Activated CD8-positive, alpha-beta T cell treated with anti-CD3 and anti-CD28 coated beads, Interleukin-2, amount 10 ng/mL, durations not matched to agents 7 days and 5 days (primary cell): ENCODE measurements at regions not wholly inside any gene's neighbourhood (a gene's known extent, or its start where the extent isn't known, plus 50 kb on each side); places are given as distances from the start of the nearest gene placed in this dataset.

Experiments used
- ATAC-seq: fragments of 150-1000 bp; cut with Tn5 transposase; one replicate; pipeline ENCODE4 v1.10.0; 2021; ENCODE audit warnings: moderate library complexity
- CTCF ChIA-PET: fragments of 350-600 bp; sonication (Branson Sonifier 250); formaldehyde crosslinking; loops from one replicate; lab custom pipeline; 2021; ENCODE audit warnings: antibody characterized with exemption; lab: Charles Lee
- POLR2A ChIA-PET: fragments of 350-600 bp; sonication (Branson Sonifier 250); formaldehyde crosslinking; loops from one replicate; lab custom pipeline; 2021; ENCODE audit warnings: antibody characterized with exemption; lab: Charles Lee
- DNase-seq: peaks from one replicate; pipeline ENCODE4 v3.0.0-alpha.2; 2020
- H3K27ac Mint-ChIP-seq: one replicate; pipeline ENCODE4 v1.8.0; 2021; ENCODE audit warnings: mild to moderate bottlenecking, mixed read lengths
- H3K27me3 Mint-ChIP-seq: one replicate; pipeline ENCODE4 v1.8.0; 2021; ENCODE audit warnings: low read depth, mixed read lengths
- H3K36me3 Mint-ChIP-seq: one replicate; pipeline ENCODE4 v1.8.0; 2021; ENCODE audit warnings: low read depth, mixed read lengths
- H3K4me1 Mint-ChIP-seq: one replicate; pipeline ENCODE4 v1.8.0; 2021; ENCODE audit warnings: low read depth, mixed read lengths
- H3K4me3 Mint-ChIP-seq: one replicate; pipeline ENCODE4 v1.8.0; 2021; ENCODE audit warnings: mild to moderate bottlenecking, mixed read lengths
- H3K9me3 Mint-ChIP-seq: one replicate; pipeline ENCODE4 v1.8.0; 2022; ENCODE audit warnings: mixed read lengths; ENCODE audit not compliant: insufficient read depth

GRCh38 chr16:11449716-11450115 is 104.5 kb downstream of the RMI2 start:
- ChIA-PET POLR2A (no interaction called here), CTCF (no interaction called here)
- Mint-ChIP-seq H3K9me3 (no peaks in the 10 kb centered on the region), H3K36me3 (no peaks in the 10 kb centered on the region), H3K27ac (peak overlapping the region; percentile 17), H3K4me1 (no peaks in the 10 kb centered on the region), H3K4me3 (no peak overlapping the region), H3K27me3 (peaks cover 4% of the 10 kb centered on the region)
- DNase-seq, result no peak
- no peak for ATAC-seq

- Mint-ChIP-seq H3K27me3 (peaks cover 4% of the 10 kb centered on the region), H3K27ac (peak overlapping the region; percentile 17), H3K36me3 (no peaks in the 10 kb centered on the region), H3K4me3 (no peak overlapping the region), H3K4me1 (no peaks in the 10 kb centered on the region), H3K9me3 (peaks cover 4% of the 10 kb centered on the region)
- DNase-seq (no peak), ATAC-seq (no peak)
- CTCF ChIA-PET, result no interaction called here
- POLR2A ChIA-PET, result no interaction called here
Observed at GRCh38 chr16:11450136-11450535, 104.9 kb downstream of the RMI2 start.

- no peak for ATAC-seq
- POLR2A ChIA-PET, result no interaction called here
Observed at GRCh38 chr16:11452298-11452697, 107.0 kb downstream of the RMI2 start.

GRCh38 chr16:11452746-11453389 is 107.6 kb downstream of the RMI2 start:
- Mint-ChIP-seq H3K9me3 (peaks cover 4% of the 10 kb centered on the region), H3K27ac (no peak overlapping the region), H3K4me1 (no peaks in the 10 kb centered on the region), H3K27me3 (peaks cover 4% of the 10 kb centered on the region), H3K4me3 (no peak overlapping the region), H3K36me3 (no peaks in the 10 kb centered on the region)
- CTCF ChIA-PET, result interaction anchor here (1.3 kb wide), 1 partner anchor 45 kb away, joined by 3 read pairs; no protein-coding TSS in a partner anchor
- DNase-seq (no peak), ATAC-seq (no peak)
- POLR2A ChIA-PET, result no interaction called here

More at GRCh38 chr16:11452298-11452697, 107.0 kb downstream of the RMI2 start:
- peaks cover 4% of the 10 kb centered on the region for H3K9me3 Mint-ChIP-seq
- DNase-seq, result no peak
- no peaks in the 10 kb centered on the region for H3K4me1 Mint-ChIP-seq
- no peak overlapping the region for H3K4me3 Mint-ChIP-seq
- H3K27me3 Mint-ChIP-seq, result peaks cover 4% of the 10 kb centered on the region
- no peaks in the 10 kb centered on the region for H3K36me3 Mint-ChIP-seq
- CTCF ChIA-PET, result no interaction called here
- no peak overlapping the region for H3K27ac Mint-ChIP-seq

DNA sequence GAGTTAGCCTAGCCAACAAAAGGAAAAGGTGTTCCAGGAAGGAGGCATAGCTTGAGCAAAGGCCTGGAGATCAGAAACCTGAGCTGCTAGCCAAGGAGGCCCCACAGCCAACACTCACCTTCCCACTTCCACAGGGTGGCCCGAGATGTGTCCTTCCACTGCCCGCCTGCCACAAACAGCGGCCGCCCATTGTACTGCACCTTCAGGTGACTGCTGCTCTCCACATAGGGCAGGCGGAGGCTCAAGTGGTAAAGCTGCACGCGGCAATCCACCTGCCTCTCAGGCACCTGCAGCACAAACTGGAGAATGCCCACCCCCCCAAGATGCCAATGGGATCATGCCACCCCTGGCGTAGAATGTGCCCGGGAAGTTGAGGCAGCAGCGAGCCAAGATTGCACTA is 111.5 kb downstream of the RMI2 start:
- DNase-seq (no peak), ATAC-seq (no peak)
- no peaks in the 10 kb centered on the region for H3K4me1 Mint-ChIP-seq
- ChIA-PET CTCF (no interaction called here), POLR2A (no interaction called here)
- no peaks in the 10 kb centered on the region for H3K36me3 Mint-ChIP-seq
- no peak overlapping the region for H3K4me3 Mint-ChIP-seq
- H3K27ac Mint-ChIP-seq, result no peak overlapping the region
- H3K9me3 Mint-ChIP-seq, result peaks cover 4% of the 10 kb centered on the region
- H3K27me3 Mint-ChIP-seq, result peaks cover 4% of the 10 kb centered on the region

- ChIA-PET CTCF (interaction anchor here (0.9 kb wide), 1 partner anchor 72 kb away, joined by 3 read pairs; no protein-coding TSS in a partner anchor), POLR2A (no interaction called here)
Observed at GRCh38 chr16:11459722-11460121, 114.5 kb downstream of the RMI2 start.

DNA sequence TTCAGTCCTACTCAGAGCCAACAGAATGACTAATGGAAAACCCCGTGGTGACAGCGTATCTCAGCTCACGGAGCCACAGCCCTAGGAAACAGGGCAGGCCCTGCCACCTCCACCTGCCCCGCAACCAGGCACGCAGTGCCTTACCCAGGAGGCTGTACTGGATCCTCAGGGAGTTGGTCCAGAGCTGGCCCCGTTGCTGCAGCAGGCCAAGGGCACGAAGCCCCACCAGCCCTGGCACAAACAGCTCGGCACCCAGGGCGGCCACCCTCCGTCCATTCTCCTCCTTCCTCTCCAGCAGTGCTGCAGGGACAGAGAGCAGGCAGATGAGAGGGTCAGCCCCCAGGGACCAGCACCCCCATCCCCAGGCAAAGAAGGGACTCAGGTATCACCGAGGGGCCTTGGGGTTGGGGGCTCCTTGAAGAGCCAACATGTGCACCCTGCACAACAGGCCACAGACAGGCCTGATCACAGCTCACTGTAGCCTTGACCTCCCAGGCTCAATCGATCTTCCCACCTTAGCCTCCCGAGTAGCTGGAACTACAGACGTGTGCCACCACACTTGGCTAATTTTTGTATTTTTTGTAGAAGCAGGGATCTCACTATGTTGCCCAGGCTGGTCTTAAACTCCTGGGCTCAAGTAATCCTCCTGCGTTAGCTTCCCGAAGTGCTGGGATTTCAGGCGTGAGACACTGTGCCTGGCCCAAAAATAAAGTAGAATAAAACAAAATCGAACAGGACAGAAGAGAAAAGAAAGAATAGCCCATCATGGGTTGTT is 115.7 kb downstream of the RMI2 start:
- DNase-seq (no peak), ATAC-seq (no peak)
- POLR2A ChIA-PET, result interaction anchor here (1.0 kb wide), 1 partner anchor 29 kb away, joined by 3 read pairs; no protein-coding TSS in a partner anchor
- Mint-ChIP-seq H3K36me3 (no peaks in the 10 kb centered on the region), H3K4me3 (no peak overlapping the region), H3K27me3 (no peaks in the 10 kb centered on the region), H3K27ac (no peak overlapping the region), H3K4me1 (no peaks in the 10 kb centered on the region), H3K9me3 (no peaks in the 10 kb centered on the region)
- CTCF ChIA-PET, result interaction anchor here (0.9 kb wide), 1 partner anchor 19 kb away, joined by 3 read pairs; no protein-coding TSS in a partner anchor

More at GRCh38 chr16:11459722-11460121, 114.5 kb downstream of the RMI2 start:
- H3K9me3 Mint-ChIP-seq, result peaks cover 4% of the 10 kb centered on the region
- H3K4me3 Mint-ChIP-seq, result no peak overlapping the region
- no peak for ATAC-seq
- H3K27ac Mint-ChIP-seq, result no peak overlapping the region
- no peaks in the 10 kb centered on the region for H3K4me1 Mint-ChIP-seq
- H3K27me3 Mint-ChIP-seq, result peaks cover under 1% of the 10 kb centered on the region
- no peak for DNase-seq
- no peaks in the 10 kb centered on the region for H3K36me3 Mint-ChIP-seq

DNA sequence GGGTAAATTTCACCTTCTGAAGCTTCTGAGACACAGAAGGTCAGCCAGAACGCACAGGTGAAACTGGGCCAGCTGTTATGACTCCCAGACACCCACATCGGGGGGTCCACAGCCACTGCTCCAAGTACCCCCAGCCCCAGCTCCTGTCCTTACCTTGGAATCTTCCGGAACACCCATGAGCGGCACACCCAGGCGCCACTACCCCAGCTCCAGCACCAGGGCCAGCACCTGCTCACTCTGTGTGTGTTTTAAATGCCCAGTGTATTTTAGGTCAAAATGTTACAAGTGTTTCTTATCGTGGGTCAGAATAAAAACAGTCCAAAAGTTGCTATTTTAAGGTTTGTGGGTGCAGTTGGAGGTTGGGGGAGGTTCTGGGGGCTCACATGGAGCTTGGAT is 116.3 kb downstream of the RMI2 start:
- Mint-ChIP-seq H3K4me3 (no peak overlapping the region), H3K27ac (no peak overlapping the region), H3K36me3 (no peaks in the 10 kb centered on the region), H3K4me1 (no peaks in the 10 kb centered on the region), H3K27me3 (no peaks in the 10 kb centered on the region), H3K9me3 (no peaks in the 10 kb centered on the region)
- DNase-seq (no peak), ATAC-seq (no peak)
- ChIA-PET POLR2A (interaction anchor here (1.0 kb wide), 1 partner anchor 29 kb away, joined by 3 read pairs; no protein-coding TSS in a partner anchor), CTCF (interaction anchor here (0.9 kb wide), 1 partner anchor 19 kb away, joined by 3 read pairs; no protein-coding TSS in a partner anchor)

GRCh38 chr16:11462036-11462435 is 116.8 kb downstream of the RMI2 start:
- POLR2A ChIA-PET, result interaction anchor here (1.0 kb wide), 1 partner anchor 30 kb away, joined by 3 read pairs; no protein-coding TSS in a partner anchor

GRCh38 chr16:11462861-11463260 is 117.6 kb downstream of the RMI2 start:
- Mint-ChIP-seq H3K27ac (no peak overlapping the region), H3K27me3 (no peaks in the 10 kb centered on the region), H3K9me3 (no peaks in the 10 kb centered on the region), H3K36me3 (no peaks in the 10 kb centered on the region), H3K4me3 (no peak overlapping the region), H3K4me1 (no peaks in the 10 kb centered on the region)
- DNase-seq (no peak), ATAC-seq (no peak)
- ChIA-PET POLR2A (no interaction called here), CTCF (no interaction called here)

More at GRCh38 chr16:11462036-11462435, 116.8 kb downstream of the RMI2 start:
- Mint-ChIP-seq H3K36me3 (no peaks in the 10 kb centered on the region), H3K27ac (no peak overlapping the region), H3K4me3 (no peak overlapping the region), H3K27me3 (no peaks in the 10 kb centered on the region), H3K9me3 (no peaks in the 10 kb centered on the region), H3K4me1 (no peaks in the 10 kb centered on the region)
- ATAC-seq, result no peak
- no peak for DNase-seq
- CTCF ChIA-PET, result interaction anchor here (0.9 kb wide), 1 partner anchor 18 kb away, joined by 3 read pairs; no protein-coding TSS in a partner anchor

DNA sequence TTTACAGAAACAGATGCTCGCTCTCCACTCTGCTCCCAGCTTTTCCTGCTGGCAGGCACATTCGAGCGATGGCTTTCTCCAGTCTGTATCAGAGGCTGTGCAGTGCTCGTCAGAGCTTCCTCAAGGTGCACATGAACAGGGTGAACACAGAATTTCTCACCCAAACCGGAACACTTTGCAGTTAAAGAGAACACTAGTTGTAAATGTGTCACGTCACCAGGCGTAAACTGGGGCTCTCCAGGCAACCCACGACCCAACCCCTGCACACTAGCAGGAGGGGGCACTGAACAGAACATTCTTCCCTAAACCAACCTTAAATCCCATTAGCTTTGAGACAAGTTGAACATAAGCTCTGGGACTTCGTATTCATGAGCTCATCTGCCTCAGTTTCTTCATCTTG is 119.0 kb downstream of the RMI2 start:
- H3K4me1 Mint-ChIP-seq, result no peaks in the 10 kb centered on the region
- DNase-seq, result no peak
- no peak for ATAC-seq
- H3K9me3 Mint-ChIP-seq, result no peaks in the 10 kb centered on the region
- no peak overlapping the region for H3K27ac Mint-ChIP-seq
- ChIA-PET POLR2A (no interaction called here), CTCF (no interaction called here)
- H3K4me3 Mint-ChIP-seq, result no peak overlapping the region
- H3K27me3 Mint-ChIP-seq, result no peaks in the 10 kb centered on the region
- H3K36me3 Mint-ChIP-seq, result no peaks in the 10 kb centered on the region

- H3K27me3 Mint-ChIP-seq, result no peaks in the 10 kb centered on the region
Observed at GRCh38 chr16:11465675-11466074, 120.4 kb downstream of the RMI2 start.

More at GRCh38 chr16:11465675-11466074, 120.4 kb downstream of the RMI2 start:
- Mint-ChIP-seq H3K36me3 (no peaks in the 10 kb centered on the region), H3K27ac (no peak overlapping the region), H3K4me1 (no peaks in the 10 kb centered on the region), H3K4me3 (no peak overlapping the region), H3K9me3 (no peaks in the 10 kb centered on the region)
- ChIA-PET CTCF (no interaction called here), POLR2A (no interaction called here)
- DNase-seq (no peak), ATAC-seq (no peak)
